ENCODE measurements at regions not wholly inside any gene's neighbourhood (a gene's known extent, or its start where the extent isn't known, plus 50 kb on each side); places are given as distances from the start of the nearest gene placed in this dataset.

DNA sequence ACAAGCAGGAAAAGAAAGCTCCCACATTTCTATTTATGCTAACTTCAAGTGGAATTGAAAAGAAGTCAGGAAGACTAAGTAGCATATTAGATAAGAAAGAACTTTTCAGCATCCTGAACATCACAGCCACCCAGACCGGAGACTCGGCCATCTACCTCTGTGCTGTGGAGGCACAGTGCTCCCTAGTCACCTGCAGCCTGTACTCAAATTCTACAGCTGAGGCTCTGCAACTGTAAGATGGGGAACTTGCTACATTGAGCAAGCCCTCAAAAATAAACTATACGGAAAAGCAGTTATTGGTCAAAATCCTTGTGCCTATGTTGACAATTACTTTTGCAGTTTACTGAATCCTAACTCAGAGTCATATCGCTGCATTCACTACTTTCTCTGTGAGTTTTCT lies 361.9 kb downstream of the DAD1 start:
- CTCF ChIA-PET, result interaction anchor here (1.2 to 3.0 kb wide), 7 partner anchors 9 to 244 kb away, joined by 3 to 14 read pairs (median 4); no protein-coding TSS in a partner anchor
- Histone ChIP-seq H3K27ac (ENCODE audit: low read depth, low read length) (no peak overlapping the region), H3K36me3 (ENCODE audit: control insufficient read depth in 1 of 2, insufficient read depth in 2 of 2, low read length in 2 of 2) (no peaks in the 10 kb centered on the region), H3K9me3 (ENCODE audit: control insufficient read depth in 1 of 2, insufficient read depth in 1 of 2, low read depth in 1 of 2, low read length in 2 of 2) (no peaks in the 10 kb centered on the region), H3K9me2 (ENCODE audit: insufficient read depth) (no peaks in the 10 kb centered on the region), H2AFZ (ENCODE audit: low read depth, low read length, poor library complexity, severe bottlenecking) (no peak overlapping the region), H3K4me2 (ENCODE audit: low read length) (no peak overlapping the region), H3K4me3 (replicated peaks in 1 of 2; ENCODE audit: low read depth in 1 of 2, low read length in 2 of 2) (no peak overlapping the region), H3K9ac (ENCODE audit: low read length) (no peak overlapping the region), H3K4me1 (ENCODE audit: control insufficient read depth in 1 of 2, insufficient read depth in 2 of 2, low read length in 2 of 2) (no peaks in the 10 kb centered on the region), H4K20me1 (ENCODE audit: insufficient read depth) (no peaks in the 10 kb centered on the region), H3K79me2 (ENCODE audit: insufficient read depth, low read length) (no peaks in the 10 kb centered on the region), H3K27me3 (ENCODE audit: insufficient read depth, low read length) (peaks cover 40% of the 10 kb centered on the region)
- ATAC-seq (no peak), DNase-seq (ENCODE audit: low read depth, low spot score) (no peak)
- no TSS peak for BruUV-seq (replicated peaks)
- POLR2A ChIA-PET, result no interaction called here
- RAD21 ChIA-PET (ENCODE audit: low non-redundant PET in 1 of 2, low total read pairs in 2 of 2, uncharacterized antibody in 2 of 2, unreplicated experiment in 2 of 2), result no interaction called here
- intact Hi-C loops (cut with micrococcal nuclease), result loop anchor here (10.0 kb wide), 1 partner anchor 148 kb away; no protein-coding TSS in a partner anchor
- TF ChIP-seq EGR1 (IDR thresholded peaks at IDR 0.05; ENCODE audit: low read depth) (no peak), CEBPB (IDR thresholded peaks at IDR 0.05; ENCODE audit: low read depth) (no peak), TCF7L2 (IDR thresholded peaks at IDR 0.05; ENCODE audit: borderline replicate concordance, extremely low read depth, insufficient read depth, insufficient read length) (no peak), POLR2A (IDR thresholded peaks at IDR 0.05; ENCODE audit: borderline replicate concordance, extremely low read depth, insufficient read depth, insufficient read length) (no peak), SP1 (IDR thresholded peaks at IDR 0.05; ENCODE audit: low read depth) (no peak), ZNF274 (IDR thresholded peaks at IDR 0.05; ENCODE audit: low read depth, low read length) (no peak), POLR2AphosphoS5 (IDR thresholded peaks at IDR 0.05; ENCODE audit: low read depth, low read length) (no peak), SRF (IDR thresholded peaks at IDR 0.05; ENCODE audit: low read depth) (no peak), SIN3A (IDR thresholded peaks at IDR 0.05; ENCODE audit: low read depth) (no peak), CBX3 (IDR thresholded peaks at IDR 0.05; ENCODE audit: low read depth) (no peak)
- TF ChIP-seq, protein P1, sequence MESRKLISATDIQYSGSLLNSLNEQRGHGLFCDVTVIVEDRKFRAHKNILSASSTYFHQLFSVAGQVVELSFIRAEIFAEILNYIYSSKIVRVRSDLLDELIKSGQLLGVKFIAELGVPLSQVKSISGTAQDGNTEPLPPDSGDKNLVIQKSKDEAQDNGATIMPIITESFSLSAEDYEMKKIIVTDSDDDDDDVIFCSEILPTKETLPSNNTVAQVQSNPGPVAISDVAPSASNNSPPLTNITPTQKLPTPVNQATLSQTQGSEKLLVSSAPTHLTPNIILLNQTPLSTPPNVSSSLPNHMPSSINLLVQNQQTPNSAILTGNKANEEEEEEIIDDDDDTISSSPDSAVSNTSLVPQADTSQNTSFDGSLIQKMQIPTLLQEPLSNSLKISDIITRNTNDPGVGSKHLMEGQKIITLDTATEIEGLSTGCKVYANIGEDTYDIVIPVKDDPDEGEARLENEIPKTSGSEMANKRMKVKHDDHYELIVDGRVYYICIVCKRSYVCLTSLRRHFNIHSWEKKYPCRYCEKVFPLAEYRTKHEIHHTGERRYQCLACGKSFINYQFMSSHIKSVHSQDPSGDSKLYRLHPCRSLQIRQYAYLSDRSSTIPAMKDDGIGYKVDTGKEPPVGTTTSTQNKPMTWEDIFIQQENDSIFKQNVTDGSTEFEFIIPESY (IDR thresholded peaks at IDR 0.05; ENCODE audit: extremely low read depth, insufficient replicate concordance, low read length), result no peak
- TF ChIP-seq, protein P2, sequence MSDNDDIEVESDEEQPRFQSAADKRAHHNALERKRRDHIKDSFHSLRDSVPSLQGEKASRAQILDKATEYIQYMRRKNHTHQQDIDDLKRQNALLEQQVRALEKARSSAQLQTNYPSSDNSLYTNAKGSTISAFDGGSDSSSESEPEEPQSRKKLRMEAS (IDR thresholded peaks at IDR 0.05), result no peak
- TF ChIP-seq, protein P3, sequence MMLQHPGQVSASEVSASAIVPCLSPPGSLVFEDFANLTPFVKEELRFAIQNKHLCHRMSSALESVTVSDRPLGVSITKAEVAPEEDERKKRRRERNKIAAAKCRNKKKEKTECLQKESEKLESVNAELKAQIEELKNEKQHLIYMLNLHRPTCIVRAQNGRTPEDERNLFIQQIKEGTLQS (IDR thresholded peaks at IDR 0.05), result no peak
